IgD-negative memory B cell (primary cell): ENCODE measurements at regions not wholly inside any gene's neighbourhood (a gene's known extent, or its start where the extent isn't known, plus 50 kb on each side); places are given as distances from the start of the nearest gene placed in this dataset.
"Not testable (repeated sequence)": the region's sequence is repeated elsewhere in the genome, so short reads cannot be mapped to it uniquely, and the experiment has no call there.

Experiments used
- H3K27ac Mint-ChIP-seq, 3 donors: one replicate each; pipeline ENCODE4 v1.8.0; 2020 to 2022; ENCODE audit warnings: mild to moderate bottlenecking in 3 of 3, mixed read lengths in 3 of 3, moderate library complexity in 1 of 3
- H3K27me3 Mint-ChIP-seq: one replicate; pipeline ENCODE4 v1.8.0; 2021; ENCODE audit warnings: mixed read lengths
- H3K36me3 Mint-ChIP-seq: one replicate; pipeline ENCODE4 v1.8.0; 2020; ENCODE audit warnings: mild to moderate bottlenecking, mixed read lengths
- H3K4me1 Mint-ChIP-seq, 3 donors: one replicate each; pipeline ENCODE4 v1.8.0; 2020 to 2022; ENCODE audit warnings: mixed read lengths in 3 of 3, mild to moderate bottlenecking in 1 of 3
- H3K4me3 Mint-ChIP-seq, 4 donors: one replicate each; pipeline ENCODE4 v1.8.0; 2020 to 2022; ENCODE audit warnings: mild to moderate bottlenecking in 4 of 4, mixed read lengths in 4 of 4, moderate library complexity in 3 of 4
- H3K9me3 Mint-ChIP-seq, 3 donors: one replicate each; pipeline ENCODE4 v1.8.0; 2020 to 2021; ENCODE audit warnings: mixed read lengths in 3 of 3, mild to moderate bottlenecking in 1 of 3

- Mint-ChIP-seq H3K27me3 (no peaks in the 10 kb centered on the region), H3K27ac (no peak overlapping the region), H3K4me3 (no peak overlapping the region), H3K36me3 (no peaks in the 10 kb centered on the region), H3K9me3 (no peaks in the 10 kb centered on the region), H3K4me1 (peaks cover 8 to 27% (median 10%) of the 10 kb centered on the region in 3 donors)
These were observed 120.2 kb upstream of the VPREB1 start for GRCh38 chr22:22124374-22124773.

DNA sequence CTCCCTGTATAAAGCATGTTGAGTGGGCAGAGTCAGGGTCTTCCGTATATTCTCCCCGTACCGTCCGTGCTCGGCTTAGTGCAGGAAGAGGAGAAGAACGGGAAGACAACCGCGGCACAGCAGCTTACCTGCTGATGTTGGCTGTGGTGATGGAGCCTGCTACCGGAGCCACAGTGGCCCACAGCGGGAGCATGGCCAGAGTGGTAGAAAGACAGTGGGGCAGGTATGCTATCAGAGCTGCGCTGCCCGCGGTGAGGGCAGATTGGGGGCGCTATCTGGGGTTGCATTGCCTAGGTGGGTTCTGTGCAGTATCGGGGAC is 120.7 kb upstream of the VPREB1 start:
- H3K4me1 Mint-ChIP-seq: peaks cover 12 to 27% (median 13%) of the 10 kb centered on the region in 3 donors
- H3K36me3 Mint-ChIP-seq: no peaks in the 10 kb centered on the region
- no peak overlapping the region for H3K4me3 Mint-ChIP-seq
- peak overlapping the region in 1 of 3 donors; percentile 84 for H3K27ac Mint-ChIP-seq
- H3K9me3 Mint-ChIP-seq: no peaks in the 10 kb centered on the region
- H3K27me3 Mint-ChIP-seq: no peaks in the 10 kb centered on the region

DNA sequence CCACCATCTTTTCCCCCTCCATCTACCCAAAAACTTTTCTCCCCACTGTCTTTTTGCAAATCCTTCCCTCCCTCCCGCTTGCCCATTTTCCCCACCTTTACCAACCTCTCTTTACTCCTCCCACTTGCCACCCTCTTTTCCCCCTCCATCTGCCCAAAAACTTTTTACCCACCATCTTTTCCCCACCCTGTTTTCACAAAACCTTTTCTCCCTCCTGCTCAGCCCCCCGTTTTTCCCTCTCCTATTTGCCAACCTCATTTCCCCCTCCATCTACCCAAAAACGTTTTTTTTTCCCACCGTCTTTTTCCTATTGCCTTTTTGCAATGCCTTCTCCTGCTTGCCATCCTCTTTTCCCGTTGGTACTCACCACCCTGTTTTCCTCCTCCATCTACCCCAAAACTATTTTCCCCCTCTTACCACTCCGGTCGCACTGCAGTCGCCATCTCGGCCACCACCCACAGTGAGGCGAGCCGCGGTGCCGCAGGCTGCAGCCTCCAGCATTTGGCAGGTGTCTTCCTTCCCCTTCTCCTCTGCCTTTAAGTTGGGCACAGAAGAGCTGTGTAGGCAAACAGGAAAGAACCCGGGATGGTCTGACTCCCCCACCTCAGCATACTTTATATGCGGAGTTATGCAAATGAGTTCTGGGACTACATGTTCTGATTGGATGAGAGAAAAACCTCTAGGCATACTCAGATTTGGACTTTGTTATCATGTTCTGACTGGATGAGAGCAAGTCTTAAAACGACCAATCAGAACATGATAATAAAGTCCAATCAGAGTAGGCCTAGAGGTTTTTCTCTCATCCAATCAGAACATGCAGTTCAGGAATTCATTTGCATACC is 121.2 kb upstream of the VPREB1 start:
- peaks cover 13 to 29% (median 15%) of the 10 kb centered on the region in 3 donors for H3K4me1 Mint-ChIP-seq
- H3K27me3 Mint-ChIP-seq: no peaks in the 10 kb centered on the region
- H3K9me3 Mint-ChIP-seq: no peaks in the 10 kb centered on the region
- no peaks in the 10 kb centered on the region for H3K36me3 Mint-ChIP-seq
- H3K4me3 Mint-ChIP-seq: peak overlapping the region in 1 of 4 donors; percentile 37
- H3K27ac Mint-ChIP-seq: no peak overlapping the region

DNA sequence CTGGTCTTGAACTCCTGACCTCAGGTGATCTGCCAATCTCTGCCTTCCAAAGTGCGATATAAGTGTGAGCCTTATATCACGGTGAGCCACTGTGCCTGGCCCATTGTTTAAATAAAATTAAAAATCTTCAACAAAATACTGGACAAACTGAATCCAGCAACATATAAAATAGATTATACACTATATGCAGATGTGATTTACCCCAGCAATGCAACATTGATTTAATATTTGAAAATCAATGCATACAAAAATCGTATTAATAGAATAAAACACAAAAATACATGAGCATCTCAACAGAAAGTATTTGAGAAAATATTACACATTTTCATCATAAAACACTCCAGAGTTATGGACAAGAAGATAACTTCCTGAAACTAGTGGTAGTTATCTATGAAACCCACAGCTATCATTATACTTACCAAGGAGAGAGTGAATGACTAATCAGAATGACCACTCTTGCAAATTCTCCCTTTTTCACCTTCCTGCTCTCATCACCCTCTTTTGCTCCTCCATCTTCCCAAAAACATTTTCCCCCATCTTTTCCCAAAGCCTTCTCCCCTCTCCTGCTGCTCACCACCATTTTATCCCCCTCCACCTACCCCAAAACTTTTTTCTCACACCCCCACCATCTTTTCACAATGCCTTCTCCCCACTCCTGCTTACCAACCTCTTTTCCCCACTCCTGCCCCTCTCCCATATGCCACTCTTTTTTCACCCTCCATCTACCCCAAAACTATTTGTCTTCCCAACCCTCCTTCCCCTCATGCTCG is 122.1 kb upstream of the VPREB1 start:
- no peaks in the 10 kb centered on the region for H3K27me3 Mint-ChIP-seq

DNA sequence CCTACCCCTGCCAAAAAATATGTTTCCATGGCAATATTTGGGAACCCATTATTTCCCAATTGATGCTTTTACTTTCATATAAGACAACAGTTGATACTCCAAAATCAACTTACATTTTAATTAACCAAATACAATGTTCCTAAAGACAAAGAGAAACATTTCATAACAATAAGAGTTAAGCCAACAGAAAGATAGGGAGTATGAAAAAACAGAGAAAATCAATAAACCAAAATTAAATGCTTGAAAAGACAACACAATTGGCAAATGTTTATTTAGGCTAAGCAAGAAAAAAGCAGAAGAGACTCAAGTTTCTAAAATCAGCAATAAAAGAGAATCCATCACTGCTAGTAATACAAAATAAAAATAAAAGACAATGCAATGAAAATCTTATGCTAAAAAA is 123.1 kb upstream of the VPREB1 start:
- H3K36me3 Mint-ChIP-seq: no peaks in the 10 kb centered on the region
- no peaks in the 10 kb centered on the region for H3K9me3 Mint-ChIP-seq
- no peaks in the 10 kb centered on the region for H3K27me3 Mint-ChIP-seq
- H3K4me3 Mint-ChIP-seq: peak overlapping the region in 1 of 4 donors; percentile 7
- peaks cover 7 to 22% (median 11%) of the 10 kb centered on the region in 3 donors for H3K4me1 Mint-ChIP-seq
- H3K27ac Mint-ChIP-seq: peak overlapping the region in 2 of 3 donors; percentile 9 to 35

More for the DNA sequence above, 122.1 kb upstream of the VPREB1 start:
- no peaks in the 10 kb centered on the region for H3K9me3 Mint-ChIP-seq
- H3K4me1 Mint-ChIP-seq: peaks cover 14 to 32% (median 15%) of the 10 kb centered on the region in 3 donors
- H3K36me3 Mint-ChIP-seq: no peaks in the 10 kb centered on the region
- no peak overlapping the region for H3K27ac Mint-ChIP-seq
- peak overlapping the region in 1 of 4 donors; percentile 9 for H3K4me3 Mint-ChIP-seq

GRCh38 chr22:22120160-22120559 is 124.4 kb upstream of the VPREB1 start:
- Mint-ChIP-seq H3K4me1 (peaks cover 6 to 19% (median 9%) of the 10 kb centered on the region in 3 donors), H3K4me3 (no peak overlapping the region), H3K27me3 (no peaks in the 10 kb centered on the region), H3K36me3 (no peaks in the 10 kb centered on the region), H3K9me3 (no peaks in the 10 kb centered on the region), H3K27ac (peak overlapping the region in 1 of 3 donors; percentile 35)

DNA sequence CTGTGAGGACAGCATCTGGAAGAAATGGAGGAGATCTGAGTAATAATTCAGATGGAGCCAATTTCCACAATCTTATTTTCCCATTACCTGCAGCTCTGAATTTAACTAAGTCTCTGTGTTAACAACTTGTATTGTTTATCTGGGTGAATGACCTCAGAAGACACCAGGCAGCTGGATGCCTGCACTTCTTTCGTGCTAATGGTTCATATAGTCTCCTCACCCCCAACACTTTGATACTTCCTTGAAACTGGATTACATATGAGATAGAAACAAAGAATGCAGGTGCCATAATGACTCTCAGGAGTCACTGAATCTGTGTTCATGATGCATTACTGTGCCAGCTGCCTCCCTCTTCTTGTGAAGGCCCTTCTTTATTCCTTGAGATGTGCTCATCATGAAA is 125.6 kb upstream of the VPREB1 start:
- no peaks in the 10 kb centered on the region for H3K36me3 Mint-ChIP-seq
- H3K4me1 Mint-ChIP-seq: peaks cover 6 to 19% (median 9%) of the 10 kb centered on the region in 3 donors
- no peaks in the 10 kb centered on the region for H3K9me3 Mint-ChIP-seq
- no peaks in the 10 kb centered on the region for H3K27me3 Mint-ChIP-seq
- H3K27ac Mint-ChIP-seq: peak overlapping the region; percentile 64 to 89 (median 78)
- peak overlapping the region; percentile 68 to 93 (median 92) for H3K4me3 Mint-ChIP-seq

DNA sequence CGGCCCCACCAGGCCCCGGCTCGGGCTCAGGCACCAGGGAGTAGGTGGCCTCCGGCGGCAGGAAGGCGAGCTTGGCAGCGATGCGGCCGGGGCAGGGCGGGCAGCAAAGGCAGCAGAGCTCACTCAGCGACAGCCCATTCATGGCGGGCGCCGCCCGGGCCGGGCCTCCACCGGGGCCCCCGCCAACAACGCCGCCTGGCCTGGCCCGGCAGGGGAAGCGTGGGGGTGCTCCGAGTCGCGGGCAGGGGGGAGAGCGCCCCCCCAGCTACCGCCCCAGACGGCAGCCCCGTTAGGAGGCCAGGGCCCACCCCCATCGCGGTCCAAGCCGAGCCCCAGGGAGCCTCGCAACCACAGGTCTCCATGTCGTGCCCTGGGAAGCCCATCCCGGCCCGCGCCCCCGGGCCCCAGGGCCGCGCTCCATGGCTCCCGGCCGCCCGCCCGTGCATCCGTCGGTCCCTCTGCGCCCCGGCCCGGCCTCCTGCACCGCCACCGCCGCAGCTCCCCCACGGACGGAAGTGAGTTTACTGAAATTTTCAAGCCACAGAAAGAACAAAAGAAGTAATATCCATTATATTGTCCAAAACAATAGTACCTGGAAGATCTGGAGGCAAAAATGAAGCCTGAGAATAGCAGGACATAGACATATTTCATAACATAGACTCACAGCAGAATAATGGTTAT is 126.6 kb upstream of the VPREB1 start:
- Mint-ChIP-seq H3K4me3 (peak overlapping the region; percentile 83 to 95 (median 92)), H3K27ac (peak overlapping the region; percentile 78 to 89 (median 85)), H3K4me1 (peaks cover 11 to 27% (median 16%) of the 10 kb centered on the region in 3 donors)
- not testable (repeated sequence) for H3K36me3 Mint-ChIP-seq, H3K9me3 Mint-ChIP-seq, H3K27me3 Mint-ChIP-seq

DNA sequence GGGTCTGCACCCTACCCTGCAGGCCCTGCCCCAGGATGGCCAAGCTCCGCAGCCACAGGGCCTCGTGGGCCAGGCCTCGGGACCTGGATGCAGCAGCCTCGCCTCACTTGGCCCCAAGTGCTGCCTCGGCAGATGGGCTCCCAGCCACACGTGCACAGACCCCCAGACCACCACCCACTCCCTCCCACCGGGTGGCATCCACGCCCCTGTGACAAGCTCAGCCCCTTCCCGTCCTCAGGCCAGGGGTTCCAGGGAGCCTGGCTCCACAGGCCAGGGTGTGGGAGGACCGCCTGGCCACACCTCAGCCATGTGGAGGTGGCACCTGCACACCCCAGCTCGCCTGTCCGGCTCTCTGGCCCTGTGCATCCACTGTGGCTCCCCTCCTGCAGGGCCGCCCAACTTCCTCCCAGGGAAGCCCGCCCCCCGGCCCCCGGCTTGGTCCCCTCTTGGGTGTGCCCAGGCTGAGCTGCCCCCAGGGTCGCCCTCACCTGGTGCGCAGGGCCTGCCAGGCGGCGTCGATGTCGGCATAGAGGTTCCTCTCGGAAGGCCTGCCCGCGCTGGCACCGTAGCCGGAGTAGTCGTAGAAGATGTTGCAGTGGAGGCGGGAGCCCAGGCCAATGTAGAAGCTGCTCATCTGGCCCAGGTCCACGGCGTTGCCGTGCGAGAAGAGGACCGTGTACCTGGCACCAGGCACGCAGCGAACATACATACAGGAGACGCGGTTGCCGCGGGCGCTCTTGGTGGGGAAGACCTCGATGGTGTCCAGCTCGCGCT is 127.4 kb upstream of the VPREB1 start:
- Mint-ChIP-seq H3K4me1 (peaks cover 17 to 32% (median 22%) of the 10 kb centered on the region in 3 donors), H3K4me3 (peak overlapping the region; percentile 81 to 95 (median 90)), H3K27ac (peak overlapping the region; percentile 32 to 86 (median 85))
- not testable (repeated sequence) for H3K36me3 Mint-ChIP-seq, H3K27me3 Mint-ChIP-seq, H3K9me3 Mint-ChIP-seq

- no peaks in the 10 kb centered on the region for H3K27me3 Mint-ChIP-seq
- H3K4me3 Mint-ChIP-seq: peak overlapping the region in 1 of 4 donors; percentile 47
- peaks cover 1% of the 10 kb centered on the region for H3K36me3 Mint-ChIP-seq
- H3K4me1 Mint-ChIP-seq: peaks cover 36 to 45% (median 40%) of the 10 kb centered on the region in 3 donors
- H3K27ac Mint-ChIP-seq: peak overlapping the region in 1 of 3 donors; percentile 55
- no peaks in the 10 kb centered on the region for H3K9me3 Mint-ChIP-seq
These were observed 130.9 kb upstream of the VPREB1 start for GRCh38 chr22:22113701-22114100.

- Mint-ChIP-seq H3K27ac (peak overlapping the region; percentile 54 to 76 (median 55)), H3K4me3 (peak overlapping the region in 3 of 4 donors; percentile 67 to 87 (median 82)), H3K27me3 (no peaks in the 10 kb centered on the region), H3K36me3 (peaks cover 1% of the 10 kb centered on the region), H3K9me3 (no peaks in the 10 kb centered on the region), H3K4me1 (peaks cover 39 to 45% (median 41%) of the 10 kb centered on the region in 3 donors)
These were observed 130.1 kb upstream of the TOP3B start for GRCh38 chr22:22112533-22113294.

DNA sequence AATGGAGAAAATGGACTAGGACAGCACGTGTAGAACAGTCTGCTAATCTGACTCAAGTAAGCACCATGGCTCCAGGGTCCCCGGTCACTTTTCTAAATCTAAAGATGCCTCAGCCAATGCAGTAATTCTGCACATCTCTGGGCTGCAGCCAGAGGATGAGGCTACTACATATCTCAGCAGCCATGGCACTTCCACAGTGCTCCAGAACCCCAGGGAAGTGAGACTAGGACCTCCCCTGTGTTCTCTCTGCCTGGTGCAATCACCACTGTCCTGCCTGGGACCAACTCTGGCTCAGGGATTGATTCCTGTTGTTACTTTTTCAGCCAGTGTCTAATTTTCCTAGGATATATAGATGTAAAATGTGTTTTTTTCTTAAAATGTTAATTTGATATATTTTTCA is 129.4 kb upstream of the TOP3B start:
- Mint-ChIP-seq H3K4me1 (peaks cover 39 to 45% (median 41%) of the 10 kb centered on the region in 3 donors), H3K36me3 (peaks cover 1% of the 10 kb centered on the region), H3K9me3 (no peaks in the 10 kb centered on the region), H3K27ac (peak overlapping the region; percentile 86 to 96 (median 86)), H3K4me3 (peak overlapping the region in 3 of 4 donors; percentile 67 to 95 (median 87)), H3K27me3 (no peaks in the 10 kb centered on the region)

- Mint-ChIP-seq H3K27ac (peak overlapping the region; percentile 86 to 96 (median 86)), H3K9me3 (no peaks in the 10 kb centered on the region), H3K4me1 (peaks cover 39 to 45% (median 41%) of the 10 kb centered on the region in 3 donors), H3K4me3 (peak overlapping the region; percentile 67 to 95 (median 78)), H3K36me3 (peaks cover 1% of the 10 kb centered on the region), H3K27me3 (no peaks in the 10 kb centered on the region)
These were observed 128.7 kb upstream of the TOP3B start for GRCh38 chr22:22111267-22111751.
